GM12878 (cell line): ENCODE measurements at regions not wholly inside any gene's neighbourhood (a gene's known extent, or its start where the extent isn't known, plus 50 kb on each side); places are given as distances from the start of the nearest gene placed in this dataset.
A peak's percentile ranks its signal among the peaks of the same experiment; 100 is the strongest.

Source experiments
- ATAC-seq: fragments of 200-7000 bp; cut with Tn5 transposase; 3 replicates; pipeline ENCODE4 v1.9.1; 2020; ENCODE audit warnings: mild to moderate bottlenecking, moderate library complexity
- BruUV-seq: library from RNA; stranded (reverse); fragments of 400-500 nt; replicated peaks from 2 replicates; lab custom pipeline; 2021; lab: Mats Ljungman, UMichigan
- CTCF ChIA-PET: fragments of 300-600 bp; sonication (Branson Sonifier 250); formaldehyde crosslinking; extraction: SDS; loops from one replicate; lab custom pipeline; 2021; ENCODE audit warnings: inconsistent platforms; lab: Yijun Ruan, JAX
- POLR2A ChIA-PET: fragments of 350-600 bp; formaldehyde crosslinking; extraction: SDS; loops from one replicate; lab custom pipeline; 2021; ENCODE audit warnings: inconsistent platforms; lab: Charles Lee
- RAD21 ChIA-PET: fragments of 300-600 bp; sonication (Branson Sonifier 250); formaldehyde crosslinking; loops from one replicate; lab custom pipeline; 2023; ENCODE audit warnings: antibody characterized with exemption; ENCODE audit not compliant: unreplicated experiment; lab: Charles Lee
- SMC1A ChIA-PET: fragments of 300-600 bp; sonication (Branson Sonifier 250); formaldehyde crosslinking; loops from one replicate; lab custom pipeline; 2023; ENCODE audit not compliant: unreplicated experiment, uncharacterized antibody; lab: Charles Lee
- DNase-seq: peaks from one replicate; pipeline ENCODE4 v3.0.0-alpha.2; 2011; ENCODE audit warnings: low read depth, low spot score
- FAIRE-seq: peaks from 3 replicates; lab custom pipeline; 2011; peaks lifted over from hg19 to GRCh38; lab: Jason Lieb, UNC
- H2AFZ ChIP-seq: 2 replicates; pipeline ENCODE4 v1.6.0; 2011; ENCODE audit warnings: low read depth, low read length, control low read depth; ENCODE audit not compliant: control insufficient read depth
- H3K27ac ChIP-seq: 2 replicates; pipeline ENCODE4 v1.5.1; 2011; ENCODE audit warnings: control low read depth; ENCODE audit not compliant: control insufficient read depth, insufficient read depth
- H3K27me3 ChIP-seq, 2 experiments: replicated peaks in 1 of 2; 2 replicates each; pipeline versions ENCODE4 v1.6.0 to v1.6.1; 2011; ENCODE audit warnings: low read length in 1 of 2; ENCODE audit not compliant: control insufficient read depth in 2 of 2, insufficient read depth in 2 of 2
- H3K36me3 ChIP-seq, 2 experiments: 2 replicates each; pipeline ENCODE4 v1.5.1; 2011; ENCODE audit warnings: low read length in 1 of 2; ENCODE audit not compliant: control insufficient read depth in 2 of 2, insufficient read depth in 2 of 2
- H3K4me1 ChIP-seq: 2 replicates; pipeline ENCODE4 v1.6.1; 2011; ENCODE audit warnings: mild to moderate bottlenecking, low read length, moderate library complexity, mixed read lengths; ENCODE audit not compliant: control insufficient read depth, insufficient read depth
- H3K4me2 ChIP-seq: 2 replicates; pipeline ENCODE4 v1.6.0; 2011; ENCODE audit warnings: control low read depth; ENCODE audit not compliant: control insufficient read depth, insufficient read depth
- H3K4me3 ChIP-seq: fragments of 200-600 bp; sonication (generic); 2 replicates; pipeline ENCODE4 v1.5.1; 2016
- H3K79me2 ChIP-seq: 2 replicates; pipeline ENCODE4 v1.6.0; 2011; ENCODE audit warnings: low read length; ENCODE audit not compliant: control insufficient read depth, insufficient read depth
- H3K9ac ChIP-seq: 2 replicates; pipeline ENCODE4 v1.8.0; 2011; ENCODE audit warnings: low read length, control low read depth, mixed read lengths; ENCODE audit not compliant: control insufficient read depth, insufficient read depth
- H3K9me3 ChIP-seq: replicated peaks from 3 replicates; pipeline ENCODE4 v1.5.1; 2011; ENCODE audit warnings: mild to moderate bottlenecking, low read length; ENCODE audit not compliant: control insufficient read depth, insufficient read depth
- H4K20me1 ChIP-seq: 2 replicates; pipeline ENCODE4 v1.6.0; 2011; ENCODE audit not compliant: control insufficient read depth, insufficient read depth
- ATF2 ChIP-seq: IDR thresholded peaks from 2 replicates; pipeline ENCODE4 v1.6.1; 2012; ENCODE audit warnings: low read length, inconsistent platforms
- BHLHE40 ChIP-seq, 2 experiments: fragments of 450-650 bp in 1 of 2; IDR thresholded peaks; 2 replicates each; pipeline ENCODE4 v1.6.1; 2011 to 2017; ENCODE audit warnings: low read depth in 2 of 2, borderline replicate concordance in 1 of 2, improper control_type of control experiment in 1 of 2, low read length in 1 of 2, mild to moderate bottlenecking in 1 of 2
- CTCF ChIP-seq, 3 experiments: IDR thresholded peaks in 2 of 3; conservative IDR thresholded peaks in 1 of 3; 2 replicates each; pipeline ENCODE4 v1.5.1; 2011; ENCODE audit warnings: low read depth in 3 of 3, low read length in 3 of 3, mild to moderate bottlenecking in 3 of 3, control low read depth in 2 of 3, moderate library complexity in 2 of 3, inconsistent platforms in 1 of 3, mixed read lengths in 1 of 3; ENCODE audit not compliant: control insufficient read depth in 2 of 3, insufficient read depth in 1 of 3; ENCODE audit errors: extremely low read depth in 1 of 3
- ELK1 ChIP-seq: IDR thresholded peaks from 2 replicates; pipeline ENCODE4 v1.6.1; 2012; ENCODE audit warnings: low read depth, low read length, improper control_type of control experiment
- FOS ChIP-seq: IDR thresholded peaks from 3 replicates; pipeline ENCODE4 v1.6.1; 2011; ENCODE audit warnings: borderline replicate concordance; ENCODE audit not compliant: insufficient read length; ENCODE audit errors: extremely low read depth
- FOXM1 ChIP-seq: IDR thresholded peaks from 2 replicates; pipeline ENCODE4 v1.6.1; 2012; ENCODE audit warnings: low read depth, mild to moderate bottlenecking, inconsistent platforms, low read length, moderate library complexity
- HDAC6 ChIP-seq: fragments of 200-600 bp; sonication (generic); IDR thresholded peaks from one replicate; pipeline ENCODE4 v1.8.0; 2017; ENCODE audit warnings: antibody characterized with exemption; ENCODE audit not compliant: unreplicated experiment
- KDM1A ChIP-seq: fragments of 200-600 bp; sonication (generic); IDR thresholded peaks from 2 replicates; pipeline ENCODE4 v1.6.1; 2016; ENCODE audit warnings: borderline replicate concordance
- NFYB ChIP-seq: IDR thresholded peaks from 2 replicates; pipeline ENCODE4 v1.6.1; 2011; ENCODE audit warnings: low read depth, mild to moderate bottlenecking, low read length, improper control_type of control experiment, moderate library complexity; ENCODE audit not compliant: insufficient read depth
- NR2F1 ChIP-seq: fragments of 450-650 bp; conservative IDR thresholded peaks from 2 replicates; pipeline ENCODE4 v1.6.1; 2017; ENCODE audit warnings: mild to moderate bottlenecking
- PAX8 ChIP-seq: fragments of 450-650 bp; IDR thresholded peaks from 2 replicates; pipeline ENCODE4 v1.6.1; 2017; ENCODE audit warnings: mild to moderate bottlenecking, moderate library complexity
- POLR2AphosphoS2 ChIP-seq: IDR thresholded peaks from 2 replicates; pipeline ENCODE4 v1.6.1; 2011; ENCODE audit warnings: low read depth, mild to moderate bottlenecking, low read length, improper control_type of control experiment, moderate library complexity
- RAD51 ChIP-seq: fragments of 450-650 bp; IDR thresholded peaks from 2 replicates; pipeline ENCODE4 v1.6.1; 2016; ENCODE audit warnings: moderate library complexity, mild to moderate bottlenecking, inconsistent platforms
- RCOR1 ChIP-seq: conservative IDR thresholded peaks from 2 replicates; pipeline ENCODE4 v1.6.1; 2012; ENCODE audit warnings: low read depth, low read length, improper control_type of control experiment
- RFX5 ChIP-seq: IDR thresholded peaks from 2 replicates; pipeline ENCODE4 v1.6.1; 2011; ENCODE audit warnings: low read depth, low read length, improper control_type of control experiment
- STAT1 ChIP-seq: fragments of 450-650 bp; conservative IDR thresholded peaks from 2 replicates; pipeline ENCODE4 v1.6.1; 2014; ENCODE audit warnings: antibody characterized with exemption, mild to moderate bottlenecking
- TARDBP ChIP-seq: IDR thresholded peaks from 2 replicates; pipeline ENCODE4 v1.6.1; 2016; ENCODE audit warnings: borderline replicate concordance
- ZNF207 ChIP-seq: fragments of 450-650 bp; IDR thresholded peaks from 2 replicates; pipeline ENCODE4 v1.6.1; 2014; ENCODE audit warnings: antibody characterized with exemption, mild to moderate bottlenecking, borderline replicate concordance
- WGBS: methylation state at CpG from one replicate; pipeline ENCODE4 v1.1.6; 2016; ENCODE audit warnings: low lambda C conversion rate; ENCODE audit not compliant: insufficient replicate concordance, insufficient coverage; ENCODE audit errors: missing lambda C conversion rate; 5-methylcytosine and 5-hydroxymethylcytosine counted together
- in situ Hi-C: fragments of 300-500 bp; cut with MboI; formaldehyde crosslinking; loops from 9 replicates; pipeline ENCODE4 v1.14.3; 2018; ENCODE audit warnings: mixed read lengths
- intact Hi-C: fragments of 100-400 bp; cut with micrococcal nuclease; formaldehyde crosslinking; loops from one replicate; pipeline ENCODE4 v1.14.2; 2022; ENCODE audit not compliant: unreplicated experiment

GRCh38 chr13:39196965-39197646 lies 158.8 kb downstream of the NHLRC3 start:
- no peaks in the 10 kb centered on the region for H3K79me2 ChIP-seq
- in situ Hi-C loops: no loop called here
- CTCF ChIA-PET: no interaction called here
- H3K4me2 ChIP-seq: no peak overlapping the region
- H3K9me3 ChIP-seq: no peaks in the 10 kb centered on the region
- DNase-seq (no peak), ATAC-seq (peak; percentile 86), FAIRE-seq (peak; percentile 81)
- no peak overlapping the region for H3K4me3 ChIP-seq
- POLR2A ChIA-PET: no interaction called here
- no peaks in the 10 kb centered on the region for H3K36me3 ChIP-seq
- WGBS: 12% methylated on average over 5 of the region's 5 CpGs
- no peak overlapping the region for H3K27ac ChIP-seq
- RAD21 ChIA-PET: interaction anchor here (0.7 to 1.4 kb wide), 4 partner anchors 22 to 419 kb away, joined by 3 to 4 read pairs (median 4); no protein-coding TSS in a partner anchor
- BruUV-seq: no TSS peak
- intact Hi-C loops: no loop called here
- H3K9ac ChIP-seq: no peak overlapping the region
- no peak overlapping the region; the same call in 1 of the 2 replicates for H2AFZ ChIP-seq
- no peaks in the 10 kb centered on the region for H3K4me1 ChIP-seq
- no peaks in the 10 kb centered on the region; a peak in 1 of 4 replicates for H3K27me3 ChIP-seq
- SMC1A ChIA-PET: interaction anchor here (1.0 to 1.8 kb wide), 3 partner anchors 9 to 62 kb away, joined by 4 to 14 read pairs (median 5); no protein-coding TSS in a partner anchor
- no peaks in the 10 kb centered on the region for H4K20me1 ChIP-seq
- TF ChIP-seq POLR2AphosphoS2 (no peak), CTCF (IDR thresholded peaks at IDR 0.05 in 2 of 3, conservative IDR thresholded peaks at IDR 0.05 in 1 of 3; ENCODE audit: control insufficient read depth in 2 of 3, extremely low read depth in 1 of 3, insufficient read depth in 1 of 3, low read depth in 3 of 3, low read length in 3 of 3) (no peak), NR2F1 (no peak), NFYB (no peak), RFX5 (no peak), RCOR1 (no peak), ELK1 (no peak), STAT1 (no peak), FOXM1 (peak; percentile 49; the same call in 1 of the 2 replicates), ATF2 (peak; percentile 84), PAX8 (no peak), RAD51 (no peak), KDM1A (no peak), BHLHE40 (IDR thresholded peaks at IDR 0.05; ENCODE audit: borderline replicate concordance in 1 of 2, low read depth in 2 of 2, low read length in 1 of 2) (no peak), FOS (no peak), HDAC6 (no peak), TARDBP (no peak), ZNF207 (no peak)
